Esophagus (tissue), 2 donors: ENCODE measurements at regions not wholly inside any gene's neighbourhood (a gene's known extent, or its start where the extent isn't known, plus 50 kb on each side); places are given as distances from the start of the nearest gene placed in this dataset.

Experiments used
- H3K27ac ChIP-seq, 2 donors: one replicate each; pipeline ENCODE4 v1.5.1; 2013; ENCODE audit warnings: low read depth in 2 of 2, mild to moderate bottlenecking in 2 of 2, inconsistent platforms in 1 of 2, low read length in 1 of 2, moderate library complexity in 1 of 2
- H3K27me3 ChIP-seq, 2 donors: one replicate each; pipeline ENCODE4 v1.6.1; 2013; ENCODE audit warnings: low read length in 2 of 2, control low read depth in 1 of 2, mild to moderate bottlenecking in 1 of 2; ENCODE audit not compliant: insufficient read depth in 2 of 2, control insufficient read depth in 1 of 2
- H3K36me3 ChIP-seq, 2 donors: one replicate each; pipeline ENCODE4 v1.6.1; 2013; ENCODE audit warnings: low read length in 1 of 2; ENCODE audit not compliant: control insufficient read depth in 2 of 2, insufficient read depth in 2 of 2
- H3K4me1 ChIP-seq, 2 donors: one replicate each; pipeline ENCODE4 v1.6.1; 2013; ENCODE audit warnings: low read length in 1 of 2; ENCODE audit not compliant: control insufficient read depth in 2 of 2, insufficient read depth in 2 of 2
- H3K4me3 ChIP-seq, 2 donors: one replicate each; pipeline ENCODE4 v1.5.1; 2013; ENCODE audit warnings: low read length in 2 of 2, mild to moderate bottlenecking in 2 of 2, low read depth in 1 of 2, moderate library complexity in 1 of 2
- H3K9me3 ChIP-seq, 2 donors: one replicate each; pipeline ENCODE4 v1.6.1; 2013; ENCODE audit warnings: mild to moderate bottlenecking in 2 of 2, low read depth in 1 of 2, low read length in 1 of 2, moderate library complexity in 1 of 2; ENCODE audit not compliant: control insufficient read depth in 2 of 2, insufficient read depth in 1 of 2
- WGBS, 2 donors: extraction: QIAGEN DNeasy Blood & Tissue Kit; methylation state at CpG; one replicate each; pipeline ENCODE4 v1.1.7; 2013; 5-methylcytosine and 5-hydroxymethylcytosine counted together
- donor health status: healthy with polysubstance abuse.
- donor health status: Bipolar disorder and iron deficiency.

DNA sequence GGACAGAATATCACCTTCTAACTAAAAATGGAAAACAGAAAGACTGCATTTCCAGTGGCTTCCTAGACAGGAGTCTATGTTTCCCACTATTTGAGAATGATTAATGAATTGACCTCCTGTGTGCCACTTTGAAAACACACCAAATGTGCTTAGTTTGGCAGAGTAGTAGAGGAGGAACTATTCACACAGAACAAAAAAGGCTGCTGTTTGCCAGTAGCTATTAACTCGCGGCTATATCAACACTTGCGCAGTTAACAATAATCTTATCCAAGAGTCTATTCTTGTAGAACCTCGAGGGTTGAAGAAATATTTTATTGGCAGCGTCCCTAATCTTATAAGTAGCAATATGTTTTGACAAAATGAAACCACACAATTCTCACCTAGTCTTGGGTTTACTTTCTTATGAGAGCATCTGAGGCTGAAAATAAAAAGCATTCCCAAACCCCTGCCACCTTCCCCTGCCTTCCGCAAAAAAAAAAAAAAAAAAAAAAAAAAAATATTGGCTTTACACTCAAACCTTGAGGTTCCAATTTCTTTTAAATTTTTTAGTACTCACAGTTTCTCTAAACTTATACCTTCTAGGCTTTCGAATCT lies 127.3 kb upstream of the FLRT2 start:
- Histone ChIP-seq H3K36me3 (no peaks in the 10 kb centered on the region), H3K4me3 (no peak overlapping the region), H3K27ac (no peak overlapping the region), H3K4me1 (no peaks in the 10 kb centered on the region), H3K9me3 (no peaks in the 10 kb centered on the region), H3K27me3 (no peaks in the 10 kb centered on the region)
- 30 to 41% methylated on average over 7 of the region's 7 CpGs for WGBS, 2 donors

DNA sequence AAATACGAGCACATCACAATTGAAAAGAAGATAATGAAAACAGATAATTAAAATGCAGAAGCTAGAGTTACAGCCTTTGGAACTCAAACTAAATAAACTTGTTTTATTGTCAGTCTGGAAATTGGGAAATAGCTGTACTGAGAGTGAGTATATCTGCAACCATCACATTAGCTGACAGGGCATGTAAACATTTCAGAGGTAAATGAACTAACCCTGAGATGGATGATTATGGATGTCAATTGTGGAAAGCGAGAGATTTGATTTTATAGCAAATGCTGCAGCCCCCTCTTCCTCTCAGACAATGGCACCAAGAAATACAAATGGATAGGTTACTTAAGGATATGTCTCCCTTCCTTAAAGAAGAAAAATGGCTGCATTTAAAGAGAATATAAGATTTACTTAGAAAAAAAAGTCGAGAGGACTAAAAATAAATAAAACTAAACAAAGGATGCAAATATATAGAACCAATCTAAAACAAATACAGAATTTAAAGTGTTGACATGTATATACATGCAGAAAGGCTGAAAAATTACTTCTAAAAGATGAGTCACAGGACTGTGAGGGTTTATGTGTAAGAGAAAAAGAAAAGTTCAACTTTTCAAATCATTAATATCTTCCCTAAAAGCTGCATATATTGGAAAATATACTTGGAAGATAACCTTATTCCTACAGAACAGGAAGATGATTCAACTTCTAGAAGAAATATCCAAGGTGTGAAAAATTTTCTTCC lies 120.3 kb upstream of the FLRT2 start:
- Histone ChIP-seq H3K27ac (no peak overlapping the region), H3K9me3 (no peaks in the 10 kb centered on the region), H3K27me3 (no peaks in the 10 kb centered on the region), H3K4me1 (no peaks in the 10 kb centered on the region), H3K36me3 (no peaks in the 10 kb centered on the region), H3K4me3 (no peak overlapping the region)
- WGBS, 2 donors = 44 to 53% methylated on average over 3 of the region's 3 CpGs

DNA sequence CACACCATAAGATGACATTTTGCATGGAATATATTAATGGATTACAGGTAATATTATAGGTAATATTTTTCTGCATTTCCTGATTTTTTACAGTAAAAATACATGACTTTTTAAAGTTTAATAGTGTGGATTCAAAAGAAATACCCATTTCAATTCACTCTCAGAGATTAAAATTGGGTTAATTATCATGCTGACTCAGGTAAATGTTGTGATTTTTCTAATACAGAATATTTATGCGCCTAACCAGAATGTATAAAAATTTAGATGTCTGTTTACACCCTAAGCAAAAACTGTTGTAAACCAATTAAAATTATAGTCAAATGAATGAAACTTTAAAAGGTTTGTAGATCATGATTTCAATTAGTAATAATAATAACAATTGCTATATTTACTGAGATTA lies 117.2 kb upstream of the FLRT2 start:
- Histone ChIP-seq H3K27ac (no peak overlapping the region), H3K27me3 (no peaks in the 10 kb centered on the region), H3K36me3 (no peaks in the 10 kb centered on the region), H3K9me3 (no peaks in the 10 kb centered on the region), H3K4me1 (no peaks in the 10 kb centered on the region), H3K4me3 (no peak overlapping the region)
- WGBS, 2 donors = 96 to 100% methylated on average over 1 of the region's 1 CpG

DNA sequence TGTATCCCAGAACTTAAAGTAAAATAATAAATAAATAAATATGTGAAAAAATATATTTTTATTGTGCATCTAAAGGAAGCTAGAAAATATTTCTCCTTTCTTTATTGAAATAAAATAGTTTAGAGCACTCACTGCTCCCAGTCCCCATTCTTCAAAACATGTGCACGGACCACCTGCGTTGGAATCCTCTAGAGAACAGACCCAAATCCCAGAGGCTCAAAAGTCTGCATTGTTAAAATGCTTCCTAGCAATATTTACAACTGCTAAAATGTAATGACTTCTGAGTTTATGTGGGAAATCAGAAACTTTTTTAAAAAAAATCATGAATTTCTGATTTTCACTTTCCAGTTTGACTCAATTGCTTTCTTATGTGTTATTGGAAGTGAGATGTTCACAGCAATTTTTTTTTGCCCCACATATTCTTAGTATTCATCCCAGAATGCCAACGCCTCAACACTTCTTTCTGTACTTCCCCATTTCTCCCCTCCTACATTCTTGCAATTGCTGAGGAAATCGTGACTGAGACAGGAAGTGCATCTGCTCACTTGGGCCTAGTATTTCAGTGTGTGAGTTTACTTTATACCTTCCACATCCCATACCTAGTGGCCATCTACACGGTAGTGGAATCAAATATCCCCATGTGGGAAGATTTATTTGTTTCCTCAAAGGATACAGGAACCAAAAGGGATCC lies 116.0 kb upstream of the FLRT2 start:
- 76 to 79% methylated on average over 5 of the region's 5 CpGs for WGBS, 2 donors
- no peak overlapping the region for H3K27ac ChIP-seq
- no peaks in the 10 kb centered on the region for H3K36me3 ChIP-seq
- H3K4me1 ChIP-seq = no peaks in the 10 kb centered on the region
- no peaks in the 10 kb centered on the region for H3K27me3 ChIP-seq
- H3K9me3 ChIP-seq = no peaks in the 10 kb centered on the region
- H3K4me3 ChIP-seq = no peak overlapping the region

DNA sequence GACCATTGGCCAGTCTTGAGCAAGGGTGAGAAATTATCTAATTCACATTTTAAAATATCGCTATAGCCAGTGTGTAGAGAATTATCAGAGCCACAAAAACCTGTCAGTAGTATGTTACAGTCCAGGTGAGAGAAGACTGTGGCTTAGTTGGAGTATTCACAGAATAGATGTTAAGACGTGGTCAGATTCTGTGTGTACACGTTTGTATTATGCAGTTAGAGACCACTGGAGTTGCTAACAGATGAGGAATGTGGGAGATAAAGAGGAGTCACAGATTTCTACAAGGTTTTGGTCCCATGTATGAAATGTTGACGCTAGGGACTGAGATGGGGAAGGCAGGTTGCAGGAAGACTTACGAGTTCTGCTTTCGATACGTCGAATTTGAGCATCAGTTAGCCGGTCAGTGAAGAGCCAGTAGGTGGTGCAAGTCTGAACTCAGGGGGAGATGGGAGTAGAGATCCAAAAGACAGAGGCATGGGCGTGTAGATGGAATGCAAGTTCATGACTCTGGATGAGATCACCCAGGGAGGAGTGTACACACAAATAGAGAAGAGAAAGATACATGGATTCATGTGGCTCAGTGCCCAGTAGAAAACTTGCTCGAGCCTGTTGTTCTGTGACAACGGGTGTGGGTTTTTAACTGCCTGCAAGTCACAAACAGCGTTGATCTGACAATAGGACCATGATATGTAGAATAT lies 114.8 kb upstream of the FLRT2 start:
- H3K27ac ChIP-seq = peak overlapping the region in 1 of 2 donors; percentile 9
- H3K4me3 ChIP-seq = no peak overlapping the region
- no peaks in the 10 kb centered on the region for H3K27me3 ChIP-seq
- H3K9me3 ChIP-seq = no peaks in the 10 kb centered on the region
- no peaks in the 10 kb centered on the region for H3K36me3 ChIP-seq
- 41 to 52% methylated on average over 13 of the region's 13 CpGs for WGBS, 2 donors
- H3K4me1 ChIP-seq = no peaks in the 10 kb centered on the region

DNA sequence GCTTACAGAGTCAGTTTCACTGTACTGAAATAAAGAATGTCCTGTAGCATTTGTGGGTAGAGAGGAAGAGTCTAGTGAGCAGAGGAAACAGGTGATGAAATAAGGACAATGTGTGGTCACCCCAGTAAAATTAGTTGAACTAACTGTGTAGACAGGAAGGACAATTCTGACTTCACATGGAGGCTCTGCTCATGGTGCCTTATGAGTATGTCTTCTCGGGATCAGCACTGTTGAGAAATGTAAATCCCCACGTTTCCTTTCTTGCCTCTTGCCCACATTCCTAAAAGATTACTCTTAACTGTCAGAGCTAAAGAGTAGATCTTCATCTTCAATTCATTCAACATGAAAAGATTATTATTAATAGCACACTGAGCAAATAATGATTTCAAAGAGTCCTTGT lies 113.2 kb upstream of the FLRT2 start:
- 12 to 17% methylated on average over 2 of the region's 2 CpGs for WGBS, 2 donors
- H3K27ac ChIP-seq = no peak overlapping the region
- no peaks in the 10 kb centered on the region for H3K9me3 ChIP-seq

DNA sequence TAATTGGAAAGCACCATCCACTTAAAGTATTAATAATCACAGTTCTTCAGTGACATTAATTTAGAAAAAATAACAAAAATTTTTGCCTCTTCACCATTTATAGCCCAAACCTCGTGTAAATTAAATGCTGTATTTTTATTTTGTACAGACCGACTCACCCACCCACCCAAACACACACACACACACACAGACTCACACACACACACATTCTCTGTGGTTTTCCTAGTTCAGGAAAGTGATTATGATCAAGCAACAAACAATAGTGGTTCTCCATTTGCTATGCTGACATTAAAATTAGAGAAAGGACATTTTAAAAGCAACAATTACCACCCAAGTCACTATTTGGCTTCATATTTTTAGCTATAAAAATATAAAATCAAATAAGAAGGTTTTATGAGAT lies 112.5 kb upstream of the FLRT2 start:
- Histone ChIP-seq H3K27me3 (no peaks in the 10 kb centered on the region), H3K27ac (no peak overlapping the region), H3K4me3 (no peak overlapping the region), H3K36me3 (no peaks in the 10 kb centered on the region), H3K9me3 (no peaks in the 10 kb centered on the region), H3K4me1 (no peaks in the 10 kb centered on the region)
- WGBS, 2 donors = 46 to 53% methylated on average over 2 of the region's 2 CpGs

More for the DNA sequence above, 113.2 kb upstream of the FLRT2 start:
- Histone ChIP-seq H3K27me3 (no peaks in the 10 kb centered on the region), H3K4me3 (no peak overlapping the region), H3K4me1 (no peaks in the 10 kb centered on the region), H3K36me3 (no peaks in the 10 kb centered on the region)

DNA sequence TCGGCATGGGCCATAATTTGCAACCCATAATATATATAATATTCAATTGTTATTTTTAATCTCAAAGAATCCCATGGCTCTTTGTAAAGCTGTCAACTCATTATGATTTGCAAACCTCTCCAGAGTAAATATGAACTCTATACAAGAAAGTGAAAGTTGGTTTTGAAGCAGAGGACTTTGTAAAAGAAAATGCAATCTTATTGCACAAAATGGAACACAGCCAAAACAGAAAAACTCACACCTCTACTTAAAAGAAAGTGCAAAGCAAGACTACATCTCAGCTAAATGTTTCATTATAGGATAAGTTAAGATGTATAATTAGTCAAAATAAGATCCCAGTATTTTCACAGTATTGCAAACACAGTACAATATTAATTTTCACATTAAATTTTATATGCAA lies 111.2 kb upstream of the FLRT2 start:
- 58 to 70% methylated on average over 1 of the region's 1 CpG for whole genome bisulfite sequencing, 2 donors
- Histone ChIP-seq H3K27me3 (no peaks in the 10 kb centered on the region), H3K36me3 (no peaks in the 10 kb centered on the region), H3K4me1 (no peaks in the 10 kb centered on the region), H3K4me3 (no peak overlapping the region), H3K27ac (no peak overlapping the region), H3K9me3 (no peaks in the 10 kb centered on the region)

DNA sequence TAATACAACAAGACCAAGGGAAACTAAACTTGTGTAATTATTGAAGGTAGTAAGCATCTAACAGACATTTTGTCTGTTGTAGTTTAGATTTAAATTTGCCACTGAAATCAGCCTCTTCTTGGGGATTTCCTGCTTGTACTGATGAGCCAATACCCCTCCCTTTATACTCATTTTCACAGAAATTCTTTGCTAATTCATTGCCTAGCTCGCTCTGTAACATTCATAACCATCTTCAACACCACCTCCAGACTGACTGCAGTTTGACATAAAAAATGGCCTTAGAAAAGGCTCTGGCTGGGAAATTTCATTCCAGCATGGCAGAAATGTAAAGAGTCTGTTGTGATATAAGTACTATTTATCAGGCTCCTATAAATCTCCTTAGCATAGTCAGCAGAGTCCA lies 109.7 kb upstream of the FLRT2 start:
- Histone ChIP-seq H3K9me3 (no peaks in the 10 kb centered on the region), H3K4me3 (no peak overlapping the region), H3K36me3 (no peaks in the 10 kb centered on the region), H3K4me1 (no peaks in the 10 kb centered on the region), H3K27ac (no peak overlapping the region), H3K27me3 (no peaks in the 10 kb centered on the region)
- WGBS, 2 donors = 90 to 94% methylated on average over 1 of the region's 1 CpG
